ENCODE measurements at regions not wholly inside any gene's neighbourhood (a gene's known extent, or its start where the extent isn't known, plus 50 kb on each side); places are given as distances from the start of the nearest gene placed in this dataset.

- DNase-seq = no peak
These were observed 207.0 kb upstream of the SALL3 start for GRCh38 chr18:78772360-78773302.

- no peak for DNase-seq
These were observed 206.3 kb upstream of the SALL3 start for GRCh38 chr18:78773303-78773755.

GRCh38 chr18:78773819-78774218 is 205.8 kb upstream of the SALL3 start:
- DNase-seq = no peak

GRCh38 chr18:78774741-78775141 is 204.9 kb upstream of the SALL3 start:
- no peak for DNase-seq

GRCh38 chr18:78776151-78776550 is 203.5 kb upstream of the SALL3 start:
- no peak for DNase-seq

GRCh38 chr18:78776706-78777285 is 202.8 kb upstream of the SALL3 start:
- no peak for DNase-seq

GRCh38 chr18:78777992-78778391 is 201.6 kb upstream of the SALL3 start:
- no peak for DNase-seq

GRCh38 chr18:78778651-78779050 is 201.0 kb upstream of the SALL3 start:
- no peak for DNase-seq

GRCh38 chr18:78779996-78780718 is 199.5 kb upstream of the SALL3 start:
- DNase-seq = no peak

GRCh38 chr18:78780719-78781600 is 198.7 kb upstream of the SALL3 start:
- DNase-seq = no peak

GRCh38 chr18:78781601-78781960 is 198.0 kb upstream of the SALL3 start:
- no peak for DNase-seq

- no peak for DNase-seq
These were observed 196.6 kb upstream of the SALL3 start for GRCh38 chr18:78782951-78783563.

- no peak for DNase-seq
These were observed 196.1 kb upstream of the SALL3 start for GRCh38 chr18:78783564-78783960.

GRCh38 chr18:78784861-78785260 is 194.8 kb upstream of the SALL3 start:
- no peak for DNase-seq

- DNase-seq = no peak
These were observed 193.9 kb upstream of the SALL3 start for GRCh38 chr18:78785706-78786105.

GRCh38 chr18:78786776-78787175 is 192.8 kb upstream of the SALL3 start:
- DNase-seq = no peak

- DNase-seq = no peak
These were observed 191.9 kb upstream of the SALL3 start for GRCh38 chr18:78787751-78788150.

- no peak for DNase-seq
These were observed 191.5 kb upstream of the SALL3 start for GRCh38 chr18:78788161-78788560.

GRCh38 chr18:78789850-78790249 is 189.8 kb upstream of the SALL3 start:
- no peak for DNase-seq

GRCh38 chr18:78790511-78790910 is 189.1 kb upstream of the SALL3 start:
- DNase-seq = no peak

- no peak for DNase-seq
These were observed 188.7 kb upstream of the SALL3 start for GRCh38 chr18:78790960-78791359.

- DNase-seq = no peak
These were observed 187.5 kb upstream of the SALL3 start for GRCh38 chr18:78792094-78792493.
